ENCODE measurements at regions not wholly inside any gene's neighbourhood (a gene's known extent, or its start where the extent isn't known, plus 50 kb on each side); places are given as distances from the start of the nearest gene placed in this dataset.
"Not testable (repeated sequence)": the region's sequence is repeated elsewhere in the genome, so short reads cannot be mapped to it uniquely, and the experiment has no call there.

DNA sequence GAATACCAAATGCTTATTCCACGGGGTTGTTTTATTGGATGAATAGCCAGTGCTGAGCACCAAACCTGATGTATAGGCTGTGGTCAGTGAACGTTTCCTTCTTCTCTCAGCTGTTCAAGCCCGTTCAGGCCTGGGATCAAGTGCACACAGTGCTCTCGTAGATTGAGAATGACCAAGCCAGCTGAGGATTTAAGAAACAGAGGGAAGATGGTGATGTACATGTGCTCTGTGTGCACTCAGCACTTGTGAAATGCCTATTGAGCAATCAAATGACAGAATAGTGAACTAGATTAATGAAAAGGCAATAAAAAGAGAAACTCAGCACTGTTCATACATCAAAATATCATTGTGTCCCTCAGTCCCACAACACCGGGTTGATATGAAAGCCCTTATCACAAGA is 302.5 kb downstream of the BMPER start:
- no peaks in the 10 kb centered on the region for H3K27me3 Mint-ChIP-seq
- no peak overlapping the region for H3K4me3 Mint-ChIP-seq
- H3K27ac Mint-ChIP-seq, result no peak overlapping the region
- no peaks in the 10 kb centered on the region for H3K4me1 Mint-ChIP-seq
- no peaks in the 10 kb centered on the region for H3K9me3 Mint-ChIP-seq
- no peak for ATAC-seq
- H3K36me3 Mint-ChIP-seq, result no peaks in the 10 kb centered on the region

- Mint-ChIP-seq H3K4me3 (no peak overlapping the region), H3K9me3 (no peaks in the 10 kb centered on the region), H3K36me3 (no peaks in the 10 kb centered on the region), H3K27ac (no peak overlapping the region), H3K4me1 (no peaks in the 10 kb centered on the region), H3K27me3 (no peaks in the 10 kb centered on the region)
- ATAC-seq, result no peak
Measured at GRCh38 chr7:34208878-34209621, 303.7 kb downstream of the BMPER start.

DNA sequence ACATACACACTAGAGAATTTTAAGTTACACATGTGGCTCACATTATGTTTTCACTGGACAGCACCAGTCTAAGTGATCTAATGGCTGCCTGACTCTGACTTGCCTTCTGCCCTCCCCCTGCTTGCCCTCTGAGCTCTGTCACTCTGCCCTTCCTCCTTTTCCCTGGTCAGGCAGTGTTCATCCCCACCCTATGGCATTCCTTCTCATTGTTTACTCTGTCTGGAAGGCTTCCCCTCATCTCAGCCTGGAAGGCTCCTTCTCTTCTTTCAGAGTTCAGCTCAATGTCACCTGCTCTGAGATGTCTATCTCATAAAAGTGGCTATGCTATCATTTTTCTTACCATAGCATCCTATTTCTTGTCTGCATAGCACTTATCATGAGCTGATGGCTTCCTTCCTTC is 305.7 kb downstream of the BMPER start:
- H3K36me3 Mint-ChIP-seq, result no peaks in the 10 kb centered on the region
- ATAC-seq, result no peak
- no peak overlapping the region for H3K4me3 Mint-ChIP-seq
- no peaks in the 10 kb centered on the region for H3K9me3 Mint-ChIP-seq
- H3K27ac Mint-ChIP-seq, result no peak overlapping the region
- no peaks in the 10 kb centered on the region for H3K27me3 Mint-ChIP-seq
- H3K4me1 Mint-ChIP-seq, result no peaks in the 10 kb centered on the region

DNA sequence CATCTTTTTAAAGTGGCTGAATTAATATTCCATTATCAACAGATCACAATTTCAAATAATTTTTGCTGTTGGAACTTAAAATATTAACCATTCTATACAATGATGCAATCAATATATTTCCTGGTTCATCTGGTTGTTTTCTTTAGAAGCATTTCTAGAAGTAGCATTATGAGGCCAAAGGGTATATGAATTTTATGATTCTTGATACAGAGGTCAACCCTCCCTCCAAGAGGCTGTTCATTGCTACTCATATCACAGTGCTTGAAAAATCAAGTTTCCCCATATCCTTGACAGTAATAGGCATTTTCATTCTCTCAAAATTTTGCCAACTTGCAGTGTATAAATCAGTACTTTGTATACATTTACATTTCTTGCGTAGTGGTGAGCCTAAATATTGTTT is 312.6 kb downstream of the BMPER start:
- ATAC-seq, result no peak
- Mint-ChIP-seq H3K27me3 (no peaks in the 10 kb centered on the region), H3K4me1 (no peaks in the 10 kb centered on the region), H3K9me3 (peaks cover 2% of the 10 kb centered on the region), H3K4me3 (no peak overlapping the region), H3K36me3 (no peaks in the 10 kb centered on the region), H3K27ac (no peak overlapping the region)

DNA sequence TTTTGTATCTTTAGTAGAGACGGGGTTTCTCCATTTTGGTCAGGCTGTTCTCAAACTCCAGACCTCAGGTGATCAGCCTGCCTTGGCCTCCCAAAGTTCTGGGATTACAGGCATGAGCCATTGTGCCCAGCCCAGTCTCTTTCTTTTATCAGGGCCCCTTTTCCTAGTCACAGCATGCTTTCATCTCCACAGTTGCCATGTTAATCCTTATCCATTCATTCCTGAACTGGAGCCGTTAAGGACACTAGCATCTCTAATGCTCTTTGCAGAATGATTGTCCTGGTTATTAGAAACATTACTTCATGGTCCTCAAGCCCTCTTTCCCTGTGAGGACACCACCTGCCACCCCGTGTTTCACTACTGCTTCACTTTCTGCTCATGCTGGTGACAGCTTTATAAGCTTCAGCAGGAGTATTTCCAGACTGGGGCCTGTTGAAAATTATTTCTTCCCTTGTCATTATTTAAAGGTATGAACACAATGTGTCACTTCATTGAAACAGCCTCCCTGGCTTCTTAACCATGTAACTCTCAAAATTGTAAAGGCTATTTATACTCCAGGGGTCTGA is 313.9 kb downstream of the BMPER start:
- no peak for ATAC-seq
- H3K9me3 Mint-ChIP-seq, result peaks cover 2% of the 10 kb centered on the region
- no peaks in the 10 kb centered on the region for H3K27me3 Mint-ChIP-seq
- H3K4me1 Mint-ChIP-seq, result no peaks in the 10 kb centered on the region
- no peaks in the 10 kb centered on the region for H3K36me3 Mint-ChIP-seq
- no peak overlapping the region for H3K27ac Mint-ChIP-seq
- no peak overlapping the region for H3K4me3 Mint-ChIP-seq

- Mint-ChIP-seq H3K27ac (no peak overlapping the region), H3K4me1 (no peaks in the 10 kb centered on the region), H3K27me3 (no peaks in the 10 kb centered on the region), H3K9me3 (peaks cover 2% of the 10 kb centered on the region), H3K4me3 (no peak overlapping the region), H3K36me3 (no peaks in the 10 kb centered on the region)
- no peak for ATAC-seq
Measured at GRCh38 chr7:34220506-34221185, 315.3 kb downstream of the BMPER start.

- Mint-ChIP-seq H3K9me3 (peaks cover 2% of the 10 kb centered on the region), H3K27me3 (no peaks in the 10 kb centered on the region), H3K4me3 (no peak overlapping the region), H3K36me3 (no peaks in the 10 kb centered on the region), H3K4me1 (no peaks in the 10 kb centered on the region), H3K27ac (no peak overlapping the region)
- no peak for ATAC-seq
Measured at GRCh38 chr7:34222316-34222715, 317.0 kb downstream of the BMPER start.

DNA sequence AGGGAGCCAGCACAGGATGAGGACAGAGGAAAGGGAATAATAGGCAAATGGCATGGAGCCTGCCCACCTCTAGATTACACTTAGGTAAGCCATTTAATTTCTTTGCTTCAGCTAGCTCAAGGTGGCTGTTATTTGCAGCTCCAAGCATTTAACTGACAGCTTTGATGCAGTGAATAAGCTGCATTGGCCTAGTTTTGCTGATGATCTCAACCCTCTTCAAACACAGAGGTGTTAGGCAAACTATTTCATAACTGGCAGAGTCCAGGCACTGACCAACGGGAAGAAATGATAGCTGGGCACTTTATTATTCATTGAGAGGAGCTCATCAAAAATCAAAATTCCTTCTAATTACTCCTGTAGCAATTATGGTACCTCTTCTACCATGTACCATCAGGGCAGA is 317.4 kb downstream of the BMPER start:
- Mint-ChIP-seq H3K4me1 (no peaks in the 10 kb centered on the region), H3K36me3 (no peaks in the 10 kb centered on the region), H3K9me3 (peaks cover 2% of the 10 kb centered on the region), H3K27me3 (no peaks in the 10 kb centered on the region), H3K27ac (no peak overlapping the region), H3K4me3 (no peak overlapping the region)
- ATAC-seq, result no peak

- no peaks in the 10 kb centered on the region for H3K36me3 Mint-ChIP-seq
- no peak overlapping the region for H3K27ac Mint-ChIP-seq
- peaks cover 2% of the 10 kb centered on the region for H3K9me3 Mint-ChIP-seq
- H3K27me3 Mint-ChIP-seq, result no peaks in the 10 kb centered on the region
- no peaks in the 10 kb centered on the region for H3K4me1 Mint-ChIP-seq
- H3K4me3 Mint-ChIP-seq, result no peak overlapping the region
- no peak for ATAC-seq
Measured at GRCh38 chr7:34224281-34224680, 318.9 kb downstream of the BMPER start.

DNA sequence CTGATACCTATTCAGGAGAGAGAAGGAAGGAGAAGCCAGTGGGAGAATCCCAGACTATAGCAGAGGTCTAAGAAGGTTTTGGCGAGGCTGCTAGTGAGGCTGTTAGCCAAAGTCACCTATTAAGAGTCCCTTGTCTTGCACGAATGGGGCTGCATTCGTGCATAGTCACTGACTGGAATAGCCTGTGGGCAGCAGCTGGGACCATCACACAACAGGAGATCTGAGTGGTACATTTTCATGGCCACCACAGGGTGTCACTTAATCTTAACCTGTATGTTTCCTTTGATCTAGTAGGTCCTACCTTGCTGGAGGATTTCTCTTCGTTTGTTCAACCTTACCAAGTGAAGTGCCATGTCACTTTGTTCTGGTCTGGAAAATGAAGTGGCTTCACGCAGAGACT is 319.9 kb downstream of the BMPER start:
- Mint-ChIP-seq H3K27ac (no peak overlapping the region), H3K27me3 (no peaks in the 10 kb centered on the region), H3K4me1 (no peaks in the 10 kb centered on the region), H3K36me3 (no peaks in the 10 kb centered on the region), H3K4me3 (no peak overlapping the region), H3K9me3 (peaks cover 5% of the 10 kb centered on the region)
- ATAC-seq, result peak; percentile 16

- no peak for ATAC-seq
- H3K36me3 Mint-ChIP-seq, result no peaks in the 10 kb centered on the region
- H3K9me3 Mint-ChIP-seq, result peaks cover 11% of the 10 kb centered on the region
- no peak overlapping the region for H3K4me3 Mint-ChIP-seq
- no peaks in the 10 kb centered on the region for H3K27me3 Mint-ChIP-seq
- no peak overlapping the region for H3K27ac Mint-ChIP-seq
- H3K4me1 Mint-ChIP-seq, result no peaks in the 10 kb centered on the region
Measured at GRCh38 chr7:34227525-34227924, 322.2 kb downstream of the BMPER start.

DNA sequence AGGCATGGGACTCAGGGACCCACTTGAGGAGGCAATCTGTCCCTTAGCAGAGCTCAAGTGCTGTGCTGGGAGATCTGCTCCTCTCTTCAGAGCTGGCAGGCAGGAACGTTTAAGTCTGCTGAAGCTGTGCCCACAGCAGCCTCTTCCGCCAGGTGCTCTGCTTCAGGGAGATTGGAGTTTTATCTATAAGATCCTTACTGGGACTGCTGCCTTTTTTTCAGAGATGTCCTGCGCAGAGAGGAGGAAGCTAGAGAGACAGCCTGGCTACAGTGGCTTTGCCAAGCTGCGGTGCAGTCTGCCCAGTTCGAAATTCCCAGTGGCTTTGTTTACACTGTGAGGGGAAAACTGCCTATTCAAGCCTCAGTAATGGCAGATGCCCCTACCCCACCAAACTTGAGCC is 329.8 kb downstream of the BMPER start:
- not testable (repeated sequence) for H3K4me1 Mint-ChIP-seq, H3K27me3 Mint-ChIP-seq, H3K9me3 Mint-ChIP-seq, ATAC-seq, H3K36me3 Mint-ChIP-seq, H3K4me3 Mint-ChIP-seq, H3K27ac Mint-ChIP-seq

DNA sequence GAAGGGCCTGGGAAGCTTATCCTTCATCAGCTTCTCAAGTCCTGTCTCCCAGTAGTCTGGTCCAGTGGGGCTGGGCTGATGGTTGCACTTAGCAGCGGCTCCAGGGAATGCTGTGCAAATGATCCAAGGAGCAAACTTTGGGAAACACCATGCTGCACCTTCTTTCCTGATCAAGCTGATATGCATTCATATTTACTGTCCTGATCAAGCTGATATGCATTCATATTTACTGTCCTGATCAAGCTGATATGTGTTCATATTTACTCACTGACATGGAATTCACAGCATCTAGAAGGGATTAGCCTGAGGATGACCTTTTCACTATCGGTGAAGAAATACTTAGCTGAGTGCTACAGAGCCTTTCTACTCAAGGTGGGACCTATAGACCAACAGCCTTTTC is 330.7 kb downstream of the BMPER start:
- Mint-ChIP-seq H3K36me3 (no peaks in the 10 kb centered on the region), H3K27ac (no peak overlapping the region), H3K9me3 (peaks cover 7% of the 10 kb centered on the region), H3K27me3 (no peaks in the 10 kb centered on the region), H3K4me1 (no peaks in the 10 kb centered on the region), H3K4me3 (no peak overlapping the region)
- ATAC-seq, result no peak

- Mint-ChIP-seq H3K27ac (no peak overlapping the region), H3K4me3 (no peak overlapping the region), H3K36me3 (no peaks in the 10 kb centered on the region), H3K4me1 (no peaks in the 10 kb centered on the region), H3K9me3 (no peaks in the 10 kb centered on the region), H3K27me3 (no peaks in the 10 kb centered on the region)
- no peak for ATAC-seq
Measured at GRCh38 chr7:34236839-34237492, 331.6 kb downstream of the BMPER start.

DNA sequence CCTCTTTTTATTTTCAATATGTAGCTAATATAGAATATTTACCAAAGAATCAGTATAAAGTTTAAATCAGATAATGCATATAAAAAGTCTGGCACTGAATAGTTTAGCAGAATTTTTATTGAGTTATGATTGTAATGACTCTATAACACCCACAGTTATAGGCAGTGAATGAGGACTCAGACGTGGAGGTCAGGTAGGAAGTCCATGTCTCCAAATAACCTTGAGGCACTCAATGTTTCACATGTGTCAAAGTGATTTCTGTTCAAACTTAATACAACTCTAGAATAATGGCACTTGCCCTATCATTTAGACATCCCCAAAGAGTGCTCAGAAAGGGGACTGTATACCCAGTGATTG is 332.1 kb downstream of the BMPER start:
- H3K36me3 Mint-ChIP-seq, result no peaks in the 10 kb centered on the region

GRCh38 chr7:34240417-34240816 is 335.1 kb downstream of the BMPER start:
- H3K9me3 Mint-ChIP-seq, result peaks cover under 1% of the 10 kb centered on the region
- ATAC-seq, result no peak
- no peaks in the 10 kb centered on the region for H3K4me1 Mint-ChIP-seq
- no peak overlapping the region for H3K4me3 Mint-ChIP-seq
- H3K36me3 Mint-ChIP-seq, result no peaks in the 10 kb centered on the region
- H3K27me3 Mint-ChIP-seq, result no peaks in the 10 kb centered on the region
- no peak overlapping the region for H3K27ac Mint-ChIP-seq

More for the DNA sequence above, 332.1 kb downstream of the BMPER start:
- Mint-ChIP-seq H3K27ac (no peak overlapping the region), H3K4me1 (no peaks in the 10 kb centered on the region), H3K9me3 (no peaks in the 10 kb centered on the region), H3K27me3 (no peaks in the 10 kb centered on the region), H3K4me3 (no peak overlapping the region)
- no peak for ATAC-seq
